HG03439 (cell line): ENCODE measurements at regions not wholly inside any gene's neighbourhood (a gene's known extent, or its start where the extent isn't known, plus 50 kb on each side); places are given as distances from the start of the nearest gene placed in this dataset.

Experiments used
- ATAC-seq: cut with Tn5 transposase; IDR thresholded peaks from one replicate; pipeline ENCODE4 v1.9.1; 2021; ENCODE audit warnings: mild to moderate bottlenecking, moderate library complexity; ENCODE audit not compliant: unreplicated experiment

- ATAC-seq, result no peak
Observed at GRCh38 chr1:65090406-65090805, 57.6 kb upstream of the AK4 start.

GRCh38 chr1:65092691-65093090, 55.3 kb upstream of the AK4 start:
- no peak for ATAC-seq

- no peak for ATAC-seq
Observed at GRCh38 chr1:65097076-65097475, 50.9 kb upstream of the AK4 start.
